IMR-90 (cell line): ENCODE measurements at regions not wholly inside any gene's neighbourhood (a gene's known extent, or its start where the extent isn't known, plus 50 kb on each side); places are given as distances from the start of the nearest gene placed in this dataset.

ENCODE experiments used
- ATAC-seq: fragments of 200-7000 bp; cut with Tn5 transposase; 2 replicates; pipeline ENCODE4 v1.9.1; 2020; ENCODE audit warnings: low read depth, mild to moderate bottlenecking, moderate library complexity
- BruUV-seq: library from RNA; stranded (reverse); fragments of 400-500 nt; replicated peaks from 2 replicates; lab custom pipeline; 2021; lab: Mats Ljungman, UMichigan
- CTCF ChIA-PET: fragments of 300-600 bp; formaldehyde crosslinking; extraction: SDS; loops from one replicate; lab custom pipeline; 2021; ENCODE audit warnings: antibody characterized with exemption; lab: Yijun Ruan, JAX
- POLR2A ChIA-PET: fragments of 300-600 bp; sonication (Branson Sonifier 250); formaldehyde crosslinking; loops from one replicate; lab custom pipeline; 2022; ENCODE audit warnings: antibody characterized with exemption; ENCODE audit not compliant: unreplicated experiment; lab: Charles Lee
- DNase-seq: peaks from one replicate; pipeline ENCODE4 v3.0.0; 2013
- H2AFZ ChIP-seq: replicated peaks from 2 replicates; pipeline ENCODE3; 2013; ENCODE audit warnings: low read length, mild to moderate bottlenecking; ENCODE audit not compliant: poor library complexity
- H2AK5ac ChIP-seq: 2 replicates; pipeline ENCODE4 v1.6.1; 2013; ENCODE audit warnings: low read depth, low read length, inconsistent platforms
- H2AK9ac ChIP-seq: replicated peaks from 2 replicates; pipeline ENCODE3; 2013; ENCODE audit warnings: mild to moderate bottlenecking, low read depth, low read length, moderate library complexity; ENCODE audit not compliant: poor library complexity
- H2BK120ac ChIP-seq: 2 replicates; pipeline ENCODE4 v1.6.1; 2013; ENCODE audit warnings: low read depth, low read length, inconsistent platforms
- H2BK15ac ChIP-seq: 3 replicates; pipeline ENCODE4 v1.6.1; 2013; ENCODE audit warnings: low read depth, low read length, inconsistent platforms
- H2BK20ac ChIP-seq: 2 replicates; pipeline ENCODE4 v1.6.1; 2013; ENCODE audit warnings: low read depth, mild to moderate bottlenecking, inconsistent platforms, low read length, moderate library complexity
- H2BK5ac ChIP-seq: 2 replicates; pipeline ENCODE4 v1.6.1; 2013; ENCODE audit warnings: mild to moderate bottlenecking, low read depth, low read length, inconsistent platforms; ENCODE audit not compliant: poor library complexity, severe bottlenecking
- H3K14ac ChIP-seq: replicated peaks from 2 replicates; pipeline ENCODE4 v1.6.1; 2013; ENCODE audit warnings: low read depth, low read length, inconsistent platforms
- H3K18ac ChIP-seq: 2 replicates; pipeline ENCODE4 v1.6.1; 2013; ENCODE audit warnings: low read depth, low read length, control low read depth
- H3K23ac ChIP-seq: 2 replicates; pipeline ENCODE4 v1.6.1; 2013; ENCODE audit warnings: low read depth, low read length, inconsistent platforms
- H3K27ac ChIP-seq: 2 replicates; pipeline ENCODE4 v1.5.1; 2013; ENCODE audit warnings: mild to moderate bottlenecking, control low read depth, low read length; ENCODE audit not compliant: insufficient read depth
- H3K27me3 ChIP-seq: 2 replicates; pipeline ENCODE4 v1.6.1; 2013; ENCODE audit warnings: low read length; ENCODE audit not compliant: control insufficient read depth, insufficient read depth
- H3K36me3 ChIP-seq: 2 replicates; pipeline ENCODE4 v1.6.1; 2013; ENCODE audit warnings: low read length, mixed read lengths; ENCODE audit not compliant: control insufficient read depth, insufficient read depth
- H3K4ac ChIP-seq: 2 replicates; pipeline ENCODE4 v1.6.1; 2013; ENCODE audit warnings: low read depth, low read length, inconsistent platforms
- H3K4me1 ChIP-seq: 2 replicates; pipeline ENCODE4 v1.6.1; 2013; ENCODE audit warnings: low read length, mixed read lengths; ENCODE audit not compliant: control insufficient read depth, insufficient read depth
- H3K4me2 ChIP-seq: 2 replicates; pipeline ENCODE4 v1.6.1; 2013; ENCODE audit warnings: low read depth, mild to moderate bottlenecking, control low read depth, low read length, moderate library complexity
- H3K4me3 ChIP-seq: 2 replicates; pipeline ENCODE4 v1.5.1; 2013; ENCODE audit warnings: low read depth, mild to moderate bottlenecking, control low read depth, low read length, moderate library complexity; ENCODE audit not compliant: insufficient read depth
- H3K56ac ChIP-seq: 2 replicates; pipeline ENCODE4 v1.6.1; 2013; ENCODE audit warnings: low read length, inconsistent platforms; ENCODE audit not compliant: insufficient read depth; ENCODE audit errors: extremely low read depth
- H3K79me1 ChIP-seq, 2 experiments: 2 replicates each; pipeline ENCODE4 v1.6.1; 2013; ENCODE audit warnings: low read length in 2 of 2, inconsistent platforms in 1 of 2, low read depth in 1 of 2
- H3K9ac ChIP-seq: 2 replicates; pipeline ENCODE4 v1.6.1; 2013; ENCODE audit warnings: low read depth, low read length, control low read depth
- H3K9me1 ChIP-seq: 2 replicates; pipeline ENCODE4 v1.6.1; 2013; ENCODE audit warnings: low read length, inconsistent platforms; ENCODE audit not compliant: insufficient read depth
- H3K9me3 ChIP-seq: 2 replicates; pipeline ENCODE4 v1.6.1; 2013; ENCODE audit warnings: low read length; ENCODE audit not compliant: control insufficient read depth, insufficient read depth
- H4K20me1 ChIP-seq: 2 replicates; pipeline ENCODE4 v1.6.1; 2013; ENCODE audit warnings: low read length, inconsistent platforms; ENCODE audit not compliant: insufficient read depth
- H4K5ac ChIP-seq: 2 replicates; pipeline ENCODE4 v1.6.1; 2013; ENCODE audit warnings: mild to moderate bottlenecking, low read depth, low read length, control low read depth
- H4K8ac ChIP-seq, 2 experiments: 2 replicates each; pipeline ENCODE4 v1.6.1; 2013; ENCODE audit warnings: low read depth in 2 of 2, low read length in 2 of 2, control low read depth in 1 of 2, inconsistent platforms in 1 of 2
- H4K91ac ChIP-seq: 2 replicates; pipeline ENCODE4 v1.6.1; 2013; ENCODE audit warnings: low read depth, low read length, inconsistent platforms; ENCODE audit not compliant: insufficient read depth
- CHD1 ChIP-seq: IDR thresholded peaks from 2 replicates; pipeline ENCODE4 v1.6.1; 2012; ENCODE audit warnings: low read depth, low read length, improper control_type of control experiment
- FOS ChIP-seq: fragments of 150-350 bp; IDR thresholded peaks from 2 replicates; pipeline ENCODE4 v1.6.1; 2016; ENCODE audit warnings: low read depth, low read length
- MAFK ChIP-seq: IDR thresholded peaks from 2 replicates; pipeline ENCODE4 v1.6.1; 2012; ENCODE audit warnings: low read depth, low read length, improper control_type of control experiment
- NFE2L2 ChIP-seq: fragments of 150-350 bp; IDR thresholded peaks from 2 replicates; pipeline ENCODE4 v1.6.1; 2016; ENCODE audit warnings: low read depth, mild to moderate bottlenecking, low read length
- WGBS, 2 experiments: methylation state at CpG; one replicate each; pipeline versions ENCODE4 v1.1.5 to v1.1.7; 2013; ENCODE audit warnings: missing lambda C conversion rate in 2 of 2; ENCODE audit not compliant: insufficient read length in 1 of 2; ENCODE audit errors: extremely low coverage in 2 of 2; 5-methylcytosine and 5-hydroxymethylcytosine counted together
- dilution Hi-C: fragments of 300-500 bp; cut with HindIII; formaldehyde crosslinking; loops from one replicate; pipeline ENCODE4 v1.14.3; 2018; ENCODE audit warnings: low sequenced_read_pairs; ENCODE audit not compliant: unreplicated experiment
- in situ Hi-C: fragments of 300-500 bp; cut with MboI; formaldehyde crosslinking; loops from 3 replicates; pipeline ENCODE4 v1.14.3; 2019; ENCODE audit warnings: low sequenced_read_pairs, inconsistent platforms, mixed read lengths
- intact Hi-C: fragments of 100-400 bp; cut with micrococcal nuclease; formaldehyde crosslinking; loops from 2 replicates; pipeline ENCODE4 v1.10.0; 2022

DNA sequence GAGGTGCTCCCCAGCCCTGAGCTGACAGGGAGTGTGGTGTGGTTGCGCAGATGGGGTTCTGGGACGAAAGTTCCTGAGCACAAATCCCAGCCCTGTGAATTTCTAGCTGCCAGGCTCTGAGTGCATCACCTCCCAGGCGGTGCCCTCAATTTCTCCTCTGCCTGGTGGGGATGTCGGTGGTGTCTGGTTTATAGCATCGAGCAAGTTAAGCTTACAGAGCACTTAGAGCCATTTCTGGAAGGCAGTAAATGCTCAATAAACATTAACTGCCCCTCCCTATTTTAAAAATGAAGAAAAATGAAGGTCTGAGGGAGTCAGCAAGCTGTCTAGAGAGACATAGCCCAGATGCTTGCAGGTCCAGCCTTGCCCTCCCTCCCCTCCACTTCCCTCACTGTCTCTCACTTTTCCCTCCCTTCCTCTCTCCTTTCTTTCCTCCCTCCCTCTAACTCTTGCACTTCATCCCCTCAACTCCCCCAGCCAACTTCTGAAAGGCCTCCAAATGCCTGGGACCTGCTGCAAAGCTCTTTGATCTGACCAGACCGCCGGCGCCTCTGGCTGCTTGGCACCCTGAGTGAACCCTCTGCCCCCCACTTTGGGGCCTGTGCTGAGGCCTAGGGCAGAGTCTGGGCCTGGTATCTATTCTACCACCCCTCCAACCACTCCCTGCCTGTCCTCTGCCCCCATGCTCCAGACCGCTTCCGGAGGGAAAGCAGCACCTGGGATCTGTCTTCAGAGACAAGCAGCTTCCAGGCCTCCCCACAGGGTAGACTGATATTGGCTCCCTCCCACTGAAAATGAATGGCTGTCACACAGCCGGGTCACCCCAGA lies 438.3 kb downstream of the RPS24 start:
- H2AFZ ChIP-seq: no peak overlapping the region
- no peaks in the 10 kb centered on the region; the same call in 1 of the 2 replicates for H3K9me1 ChIP-seq
- H3K27me3 ChIP-seq: peaks cover 7% of the 10 kb centered on the region; the same call in 1 of the 2 replicates
- H2AK9ac ChIP-seq: no peak overlapping the region
- 100% methylated on average over 1 of the region's 11 CpGs; no CpG with 5 or more reads in 1 of the 2 experiments for WGBS, 2 experiments
- intact Hi-C loops: no loop called here
- no peak overlapping the region for H3K23ac ChIP-seq
- H2BK20ac ChIP-seq: no peak overlapping the region
- no peak overlapping the region for H3K56ac ChIP-seq
- H3K4me3 ChIP-seq: no peak overlapping the region
- POLR2A ChIA-PET: no interaction called here
- no peak for ATAC-seq
- in situ Hi-C loops: no loop called here
- dilution Hi-C loops: no loop called here
- H3K4me2 ChIP-seq: no peak overlapping the region
- H2AK5ac ChIP-seq: no peak overlapping the region
- H3K79me1 ChIP-seq: no peaks in the 10 kb centered on the region
- H3K27ac ChIP-seq: no peak overlapping the region
- H3K14ac ChIP-seq: no peak overlapping the region
- H4K5ac ChIP-seq: no peak overlapping the region
- H3K18ac ChIP-seq: no peak overlapping the region
- no peak overlapping the region for H3K9ac ChIP-seq
- TF ChIP-seq NFE2L2 (no peak), FOS (no peak), CHD1 (no peak), MAFK (no peak)
- H3K36me3 ChIP-seq: no peaks in the 10 kb centered on the region
- H2BK5ac ChIP-seq: no peak overlapping the region
- no peaks in the 10 kb centered on the region for H4K20me1 ChIP-seq
- H3K4ac ChIP-seq: no peak overlapping the region
- no peak overlapping the region for H2BK120ac ChIP-seq
- CTCF ChIA-PET: interaction anchor here (0.8 kb wide), 1 partner anchor 13 kb away, joined by 4 read pairs; no protein-coding TSS in a partner anchor
- peaks cover 4% of the 10 kb centered on the region; the same call in 1 of the 2 replicates for H3K4me1 ChIP-seq
- H3K9me3 ChIP-seq: no peaks in the 10 kb centered on the region
- H4K8ac ChIP-seq: no peak overlapping the region
- H4K91ac ChIP-seq: no peak overlapping the region
- no peak for DNase-seq
- no peak overlapping the region for H2BK15ac ChIP-seq
- no TSS peak for BruUV-seq
